ENCODE measurements at regions not wholly inside any gene's neighbourhood (a gene's known extent, or its start where the extent isn't known, plus 50 kb on each side); places are given as distances from the start of the nearest gene placed in this dataset.

- TF ChIP-seq, protein P1, sequence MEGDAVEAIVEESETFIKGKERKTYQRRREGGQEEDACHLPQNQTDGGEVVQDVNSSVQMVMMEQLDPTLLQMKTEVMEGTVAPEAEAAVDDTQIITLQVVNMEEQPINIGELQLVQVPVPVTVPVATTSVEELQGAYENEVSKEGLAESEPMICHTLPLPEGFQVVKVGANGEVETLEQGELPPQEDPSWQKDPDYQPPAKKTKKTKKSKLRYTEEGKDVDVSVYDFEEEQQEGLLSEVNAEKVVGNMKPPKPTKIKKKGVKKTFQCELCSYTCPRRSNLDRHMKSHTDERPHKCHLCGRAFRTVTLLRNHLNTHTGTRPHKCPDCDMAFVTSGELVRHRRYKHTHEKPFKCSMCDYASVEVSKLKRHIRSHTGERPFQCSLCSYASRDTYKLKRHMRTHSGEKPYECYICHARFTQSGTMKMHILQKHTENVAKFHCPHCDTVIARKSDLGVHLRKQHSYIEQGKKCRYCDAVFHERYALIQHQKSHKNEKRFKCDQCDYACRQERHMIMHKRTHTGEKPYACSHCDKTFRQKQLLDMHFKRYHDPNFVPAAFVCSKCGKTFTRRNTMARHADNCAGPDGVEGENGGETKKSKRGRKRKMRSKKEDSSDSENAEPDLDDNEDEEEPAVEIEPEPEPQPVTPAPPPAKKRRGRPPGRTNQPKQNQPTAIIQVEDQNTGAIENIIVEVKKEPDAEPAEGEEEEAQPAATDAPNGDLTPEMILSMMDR (conservative IDR thresholded peaks at IDR 0.05; ENCODE audit: low read length) = no peak
- TF ChIP-seq EZH2phosphoT487 (IDR thresholded peaks at IDR 0.05; ENCODE audit: borderline replicate concordance) = no peak
Measured at GRCh38 chr6:100962466-100962865, 81.3 kb upstream of the ASCC3 start.

All from Loucy (cell line).